ENCODE measurements at regions not wholly inside any gene's neighbourhood (a gene's known extent, or its start where the extent isn't known, plus 50 kb on each side); places are given as distances from the start of the nearest gene placed in this dataset.

GRCh38 chr3:9308298-9308990 lies 54.4 kb upstream of the THUMPD3 start:
- no peak for TF ChIP-seq CTCF (IDR thresholded peaks at IDR 0.05)
- TF ChIP-seq ZFX (IDR thresholded peaks at IDR 0.05; ENCODE audit: borderline replicate concordance), result no peak

All from 22Rv1 (cell line).